Activated CD4-positive, CD25-positive, alpha-beta regulatory T cell treated with anti-CD3 and anti-CD28 coated beads, Interleukin-2, amount 50 U/mL, for 24 hours (primary cell): ENCODE measurements at regions not wholly inside any gene's neighbourhood (a gene's known extent, or its start where the extent isn't known, plus 50 kb on each side); places are given as distances from the start of the nearest gene placed in this dataset.
"Not testable (repeated sequence)": the region's sequence is repeated elsewhere in the genome, so short reads cannot be mapped to it uniquely, and the experiment has no call there.

Source experiments
- ATAC-seq, 2 donors: fragments of 150-1000 bp; cut with Tn5 transposase; one replicate each; pipeline ENCODE4 v1.10.0; 2021; ENCODE audit warnings: mild to moderate bottlenecking in 1 of 2, moderate library complexity in 1 of 2

DNA sequence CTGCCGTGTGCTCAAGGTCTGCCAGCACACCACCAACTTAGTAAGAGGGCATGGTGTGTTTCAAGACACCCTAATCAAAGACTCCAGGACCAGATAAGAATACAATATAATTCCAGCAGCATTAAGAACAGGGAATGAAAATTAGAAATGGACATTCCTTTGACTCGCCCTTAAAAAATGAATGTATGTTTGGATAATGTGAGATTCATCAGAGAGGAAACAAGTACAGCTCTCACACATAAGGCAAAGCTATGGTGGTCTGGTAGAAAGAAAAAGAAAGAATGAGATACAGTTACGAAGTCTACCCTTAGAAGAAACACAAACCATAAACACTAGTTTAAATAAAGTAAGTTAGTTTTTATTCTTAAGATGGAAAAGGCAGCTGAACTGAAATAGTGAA, 174.8 kb upstream of the ANK3 start:
- no peak for ATAC-seq

DNA sequence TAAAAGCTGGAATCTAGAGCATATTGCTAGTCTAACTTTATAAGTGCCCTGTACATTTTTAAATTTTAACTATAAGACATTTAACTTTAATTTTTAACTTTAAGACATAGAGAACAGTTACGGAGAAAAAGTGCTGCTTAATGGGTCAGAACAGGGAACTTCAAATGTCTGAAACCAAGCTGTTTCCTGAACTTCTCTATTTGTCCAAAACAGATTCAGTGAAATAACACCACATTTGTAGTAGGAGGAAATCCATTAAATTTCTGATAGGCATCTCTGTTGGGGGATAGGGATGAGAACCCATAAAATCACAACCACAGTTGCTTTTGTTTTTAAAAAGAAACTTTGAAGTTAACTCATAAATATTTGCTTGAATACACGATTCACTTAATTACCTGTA, 170.8 kb upstream of the ANK3 start:
- no peak for ATAC-seq

GRCh38 chr10:60555700-60556099, 166.0 kb upstream of the ANK3 start:
- no peak for ATAC-seq

GRCh38 chr10:60549686-60550085, 160.0 kb upstream of the ANK3 start:
- no peak for ATAC-seq

- no peak for ATAC-seq
Observed at GRCh38 chr10:60542657-60543056, 153.0 kb upstream of the ANK3 start.

DNA sequence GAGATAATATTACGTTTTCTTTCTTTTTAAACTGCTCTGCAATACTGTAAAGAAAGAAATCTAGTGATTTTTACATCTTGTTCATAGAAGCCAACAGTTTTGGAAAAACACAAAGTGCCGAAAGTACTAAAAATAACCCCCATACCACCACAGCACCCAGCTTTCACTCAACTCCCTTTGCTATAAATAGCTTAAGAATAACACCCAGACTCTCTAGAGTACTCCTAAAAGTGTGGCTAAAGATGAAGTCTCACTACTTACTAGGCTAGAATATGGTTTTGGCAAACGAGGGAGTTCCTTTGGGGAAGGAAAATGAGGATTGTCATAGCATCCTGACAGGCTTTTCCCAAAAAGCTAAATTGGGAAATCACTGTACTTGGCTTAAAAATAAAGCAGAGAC, 151.8 kb upstream of the ANK3 start:
- no peak for ATAC-seq

DNA sequence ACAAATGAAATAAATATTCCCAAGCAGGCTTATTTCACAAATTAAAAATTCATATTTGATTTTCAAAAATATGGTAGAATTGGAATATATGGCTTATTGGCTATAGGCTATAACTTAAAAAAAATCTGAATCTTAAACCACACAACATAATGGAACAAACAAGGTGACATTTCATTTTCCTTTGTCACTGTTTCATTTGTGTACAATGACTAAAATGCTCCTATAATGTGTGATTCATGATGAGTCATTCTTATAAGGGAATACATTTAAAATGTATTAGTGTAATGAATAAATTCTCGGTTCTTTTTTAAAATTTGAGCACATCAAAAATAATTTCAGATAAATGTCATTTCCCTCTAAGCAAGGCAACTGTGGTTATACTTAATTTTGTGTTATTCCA, 148.0 kb upstream of the ANK3 start:
- no peak for ATAC-seq

DNA sequence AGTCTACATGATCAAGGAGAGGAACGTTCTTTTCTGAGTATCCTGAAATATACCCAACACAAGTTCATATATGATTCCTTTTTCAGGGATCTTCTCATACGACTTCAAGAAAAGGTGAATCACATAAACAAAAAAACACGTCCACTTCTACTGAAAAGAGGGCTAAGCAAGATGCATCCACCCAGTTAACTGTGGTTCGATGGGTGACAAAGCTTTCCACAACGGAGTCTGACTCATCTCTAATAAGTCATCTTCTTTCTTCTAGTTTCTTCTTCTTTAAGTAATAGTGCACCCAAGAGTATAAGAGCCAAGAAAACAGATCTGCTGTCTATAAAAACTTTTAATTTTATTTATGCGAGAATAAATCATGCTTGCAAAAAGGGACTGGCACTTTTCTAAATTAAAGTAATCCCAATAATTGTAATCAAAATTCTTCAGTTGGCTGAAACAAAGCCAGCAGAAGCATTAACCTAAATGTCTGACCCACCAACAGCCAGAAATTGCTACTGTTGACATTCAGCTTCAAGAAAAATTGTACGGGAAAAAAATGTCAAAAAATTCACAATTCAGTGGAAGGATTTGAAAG, 146.9 kb upstream of the ANK3 start:
- peak in 1 of 2 donors; percentile 38 for ATAC-seq

GRCh38 chr10:60535427-60535826, 145.8 kb upstream of the ANK3 start:
- ATAC-seq, result no peak

DNA sequence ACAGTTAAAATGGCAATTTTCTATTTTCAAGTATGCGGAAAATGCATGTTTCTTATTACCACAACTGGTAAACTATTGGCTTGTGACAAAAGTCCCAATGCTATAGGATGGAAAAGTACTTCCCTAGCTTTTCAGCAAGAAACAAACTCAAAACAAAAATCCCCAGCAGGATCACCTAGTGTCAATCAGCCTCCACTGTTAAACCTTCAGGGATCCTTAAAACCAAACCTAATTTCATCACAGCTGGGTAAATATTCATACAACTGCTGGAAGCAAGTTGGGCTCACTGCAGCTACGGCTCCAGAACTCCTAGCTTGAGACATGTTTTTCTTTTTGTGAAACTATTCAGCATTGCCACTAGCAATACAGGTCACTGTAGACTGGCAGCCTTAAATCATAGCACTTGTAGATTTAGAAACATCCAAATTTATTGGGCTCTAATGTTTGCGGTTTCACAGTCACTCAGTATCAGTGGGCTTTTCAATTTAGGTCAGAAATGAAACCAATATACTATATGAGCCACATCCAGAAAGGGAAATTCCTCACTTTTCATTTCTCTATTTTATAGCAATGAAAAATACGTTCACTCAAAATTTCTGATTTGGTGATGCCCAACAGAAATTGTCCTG, 145.2 kb upstream of the ANK3 start:
- peak in 1 of 2 donors; percentile 41 for ATAC-seq

- no peak for ATAC-seq
Observed at GRCh38 chr10:60532696-60533468, 143.2 kb upstream of the ANK3 start.

DNA sequence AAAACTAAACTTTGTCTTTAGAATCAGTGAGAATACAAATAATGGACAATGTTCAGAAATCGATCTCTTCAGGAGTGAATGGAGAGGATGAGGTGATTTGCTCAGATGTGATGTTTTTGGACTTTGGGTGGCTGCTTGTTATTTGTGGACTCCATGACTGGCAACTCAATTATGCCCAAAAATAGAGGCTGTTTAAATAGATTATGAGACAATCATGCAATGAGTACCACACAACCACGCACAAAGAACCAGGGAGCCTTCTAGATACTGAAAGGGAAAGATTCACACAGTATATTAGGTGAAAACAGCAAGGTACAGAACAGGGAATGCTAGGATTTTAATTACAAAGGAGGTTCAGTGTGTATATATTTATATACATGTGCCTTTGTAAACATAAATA, 141.3 kb upstream of the ANK3 start:
- ATAC-seq, result no peak

GRCh38 chr10:60527676-60528075, 138.0 kb upstream of the ANK3 start:
- ATAC-seq, result no peak

DNA sequence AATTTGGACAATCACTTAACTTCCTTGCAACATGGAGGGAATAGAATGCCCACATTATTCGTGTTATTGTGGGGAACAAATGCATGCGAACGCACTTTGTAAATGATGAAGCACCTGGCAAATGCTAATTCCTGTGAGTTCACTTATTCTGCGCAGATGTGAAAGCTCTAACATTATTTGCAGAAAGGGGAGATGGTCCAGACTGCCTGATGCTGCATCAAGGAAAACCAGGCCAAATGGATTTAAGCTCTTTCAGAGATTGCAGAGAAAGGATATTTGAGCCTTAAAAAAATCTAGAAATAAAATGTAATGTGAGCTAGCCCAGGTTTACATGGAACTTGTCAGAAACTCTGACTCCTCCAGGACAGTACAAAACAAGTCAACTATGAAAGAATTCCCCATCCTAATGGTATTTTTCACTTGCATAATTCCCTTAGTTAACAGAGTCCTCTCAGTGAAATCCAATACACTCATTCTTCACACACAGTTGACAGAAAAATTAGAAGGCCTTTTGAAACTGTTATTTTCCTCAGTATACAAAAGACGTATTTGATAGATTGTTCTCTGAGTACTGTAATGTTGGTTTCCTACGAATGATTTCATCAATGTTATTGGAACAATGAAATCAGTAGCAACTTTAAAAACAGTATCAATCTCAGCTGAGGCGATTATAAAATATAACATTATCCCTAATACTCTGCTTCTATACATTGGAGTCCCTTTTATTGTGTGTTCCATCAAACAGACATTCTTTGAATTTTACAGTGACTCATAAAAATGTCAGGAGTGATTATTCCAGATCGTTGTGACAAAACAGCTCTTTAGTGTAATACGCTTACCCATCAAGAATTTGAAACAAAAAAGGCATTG, 136.3 kb upstream of the ANK3 start:
- ATAC-seq, result no peak

DNA sequence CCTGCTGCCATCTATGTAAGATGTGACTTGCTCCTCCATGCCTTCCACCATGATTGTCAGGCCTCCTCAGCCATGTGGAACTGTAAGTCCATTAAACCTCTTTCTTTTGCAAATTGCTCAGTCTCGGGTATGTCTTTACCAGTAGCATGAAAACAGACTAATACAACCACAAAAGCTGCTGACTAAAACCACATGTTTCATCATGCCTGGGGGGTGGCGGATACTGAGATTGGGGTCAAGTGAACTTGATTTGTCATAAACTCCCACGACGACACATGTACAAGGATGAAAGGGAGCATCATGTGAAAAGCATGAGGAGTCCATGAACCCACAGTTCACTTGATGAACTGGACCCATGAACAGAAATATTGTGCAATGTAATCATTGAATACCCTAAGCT, 134.9 kb upstream of the ANK3 start:
- ATAC-seq, result no peak

DNA sequence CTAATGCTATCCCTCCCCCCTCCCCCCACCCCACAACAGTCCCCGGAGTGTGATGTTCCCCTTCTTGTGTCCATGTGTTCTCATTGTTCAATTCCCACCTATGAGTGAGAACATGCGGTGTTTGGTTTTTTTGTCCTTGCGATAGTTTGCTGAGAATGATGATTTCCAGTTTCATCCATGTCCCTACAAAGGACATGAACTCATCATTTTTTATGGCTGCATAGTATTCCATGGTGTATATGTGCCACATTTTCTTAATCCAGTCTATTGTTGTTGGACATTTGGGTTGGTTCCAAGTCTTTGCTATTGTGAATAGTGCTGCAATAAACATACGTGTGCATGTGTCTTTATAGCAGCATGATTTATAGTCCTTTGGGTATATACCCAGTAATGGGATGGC, 133.7 kb upstream of the ANK3 start:
- not testable (repeated sequence) for ATAC-seq

GRCh38 chr10:60522617-60523016, 132.9 kb upstream of the ANK3 start:
- no peak for ATAC-seq

DNA sequence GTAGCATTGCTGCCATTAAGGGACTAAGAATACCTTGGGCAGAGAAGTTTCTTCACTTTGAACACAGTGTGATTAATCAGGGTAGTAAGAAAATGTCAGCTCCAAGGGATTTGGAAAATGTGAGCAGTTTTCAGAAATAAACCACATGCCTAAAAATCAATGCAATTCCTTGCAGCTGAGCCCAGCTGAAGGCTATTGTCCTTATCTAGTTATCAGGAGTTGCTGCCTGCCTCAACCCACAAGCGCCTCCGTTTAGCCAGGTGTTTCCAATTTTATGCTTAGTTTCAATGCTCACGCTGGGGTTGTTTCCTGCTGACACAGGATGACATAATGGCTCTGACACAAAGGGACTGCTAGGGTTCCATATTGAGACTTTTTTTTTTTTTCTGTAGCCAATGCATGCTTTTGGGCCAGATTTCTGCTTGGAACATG, 132.3 kb upstream of the ANK3 start:
- no peak for ATAC-seq

GRCh38 chr10:60518745-60519144, 129.1 kb upstream of the ANK3 start:
- ATAC-seq, result no peak

GRCh38 chr10:60517805-60518204, 128.1 kb upstream of the ANK3 start:
- no peak for ATAC-seq

- no peak for ATAC-seq
Observed at GRCh38 chr10:60513281-60513680, 123.6 kb upstream of the ANK3 start.

DNA sequence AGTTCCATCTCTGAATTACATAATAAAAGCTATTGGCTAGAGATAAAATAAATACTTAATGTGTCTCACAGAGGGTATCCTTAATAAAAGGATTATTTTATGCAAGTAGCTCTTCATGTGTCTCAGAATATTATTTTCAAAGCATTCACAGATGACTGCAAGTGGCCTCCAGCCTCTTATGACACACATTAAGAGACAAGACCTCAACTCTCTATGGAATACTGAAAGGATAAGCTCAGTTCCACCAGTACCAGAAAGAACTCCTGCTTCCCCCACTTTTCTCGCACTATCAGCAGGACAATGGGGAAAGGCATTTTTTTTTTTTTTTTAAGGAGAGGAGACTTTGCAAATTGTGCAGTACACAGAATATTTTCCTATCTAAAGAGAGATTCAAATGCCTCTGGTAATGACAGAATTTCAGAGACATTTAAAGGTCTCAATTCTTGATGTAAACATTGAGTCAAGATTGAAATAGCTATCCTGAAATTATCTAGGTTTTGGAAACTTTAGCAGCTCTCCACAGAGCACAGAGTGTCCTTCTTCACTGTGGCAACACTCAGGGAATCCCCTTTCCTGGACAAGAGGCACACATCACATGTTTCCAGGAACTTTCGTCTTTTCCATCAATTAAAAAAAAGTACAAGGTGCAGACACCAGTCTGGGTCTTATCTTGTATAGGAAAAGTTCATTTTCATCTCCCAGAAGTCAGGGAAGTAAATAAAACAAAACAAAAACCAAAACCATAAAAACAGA, 122.0 kb upstream of the ANK3 start:
- no peak for ATAC-seq
